OCI-LY1 (cell line): ENCODE measurements at regions not wholly inside any gene's neighbourhood (a gene's known extent, or its start where the extent isn't known, plus 50 kb on each side); places are given as distances from the start of the nearest gene placed in this dataset.

Experiments used
- H2AFZ ChIP-seq: fragments of 200-600 bp; sonication (generic), shearing (Covaris generic); 2 replicates; pipeline ENCODE4 v1.6.0; 2014; ENCODE audit warnings: antibody characterized with exemption, mild to moderate bottlenecking, low read length
- H3F3A ChIP-seq: fragments of 200-600 bp; sonication (generic), shearing (Covaris generic); 2 replicates; pipeline ENCODE4 v1.6.0; 2014; ENCODE audit warnings: mild to moderate bottlenecking, antibody characterized with exemption, low read length, moderate library complexity; ENCODE audit not compliant: insufficient read depth
- H3K27ac ChIP-seq: fragments of 200-600 bp; sonication (generic); 2 replicates; pipeline ENCODE4 v1.5.1; 2014; ENCODE audit warnings: low read length, mixed run types, mild to moderate bottlenecking, low read depth; ENCODE audit not compliant: poor library complexity, severe bottlenecking
- H3K27me3 ChIP-seq: fragments of 200-600 bp; sonication (generic); 2 replicates; pipeline ENCODE4 v1.6.0; 2014; ENCODE audit warnings: antibody characterized with exemption, mild to moderate bottlenecking, low read length, moderate library complexity; ENCODE audit not compliant: insufficient read depth
- H3K36me3 ChIP-seq: fragments of 200-600 bp; sonication (generic); 2 replicates; pipeline ENCODE4 v1.6.1; 2014; ENCODE audit warnings: mild to moderate bottlenecking, antibody characterized with exemption, low read length, moderate library complexity, mixed read lengths; ENCODE audit not compliant: insufficient read depth
- H3K4me1 ChIP-seq: fragments of 200-600 bp; sonication (generic); 2 replicates; pipeline ENCODE4 v1.5.1; 2014; ENCODE audit warnings: mild to moderate bottlenecking, low read length, moderate library complexity; ENCODE audit not compliant: insufficient read depth, severe bottlenecking
- H3K4me2 ChIP-seq: fragments of 200-600 bp; sonication (generic), shearing (Covaris generic); 2 replicates; pipeline ENCODE4 v1.6.1; 2014; ENCODE audit warnings: low read length
- H3K4me3 ChIP-seq: fragments of 200-600 bp; sonication (generic); 2 replicates; pipeline ENCODE4 v1.5.1; 2014; ENCODE audit warnings: low read length, low read depth, mild to moderate bottlenecking, mixed read lengths; ENCODE audit not compliant: poor library complexity, severe bottlenecking
- H3K79me2 ChIP-seq: fragments of 200-600 bp; shearing (Covaris generic); 2 replicates; pipeline ENCODE4 v1.6.1; 2016; ENCODE audit warnings: mixed run types, low read length, mixed read lengths; ENCODE audit not compliant: insufficient read depth
- H3K9ac ChIP-seq: fragments of 200-600 bp; sonication (generic), shearing (Covaris generic); 2 replicates; pipeline ENCODE4 v1.6.1; 2014; ENCODE audit warnings: mild to moderate bottlenecking, low read length, mixed read lengths
- H3K9me2 ChIP-seq: fragments of 200-600 bp; sonication (generic), shearing (Covaris generic); 2 replicates; pipeline ENCODE4 v1.6.1; 2014; ENCODE audit warnings: low read depth, mild to moderate bottlenecking, low read length, mixed read lengths
- H3K9me3 ChIP-seq: fragments of 200-600 bp; shearing (Covaris generic); 2 replicates; pipeline ENCODE4 v1.6.1; 2014; ENCODE audit warnings: low read length, mixed read lengths
- H4K20me1 ChIP-seq: fragments of 200-600 bp; sonication (generic), shearing (Covaris generic); 2 replicates; pipeline ENCODE4 v1.6.0; 2016; ENCODE audit warnings: mild to moderate bottlenecking, low read length; ENCODE audit not compliant: insufficient read depth
- EZH2 ChIP-seq: fragments of 200-600 bp; sonication (generic), shearing (Covaris generic); IDR thresholded peaks from 2 replicates; pipeline ENCODE4 v1.8.0; 2017; ENCODE audit warnings: borderline replicate concordance, mixed run types, mild to moderate bottlenecking, antibody characterized with exemption, low read length, moderate library complexity, mixed read lengths
- TF ChIP-seq, protein P1 (sequence below): fragments of 200-600 bp; sonication (generic), shearing (Covaris generic); IDR thresholded peaks from 2 replicates; pipeline ENCODE4 v1.5.1; 2017; ENCODE audit warnings: mild to moderate bottlenecking, antibody characterized with exemption, low read length, moderate library complexity, mixed read lengths

DNA sequence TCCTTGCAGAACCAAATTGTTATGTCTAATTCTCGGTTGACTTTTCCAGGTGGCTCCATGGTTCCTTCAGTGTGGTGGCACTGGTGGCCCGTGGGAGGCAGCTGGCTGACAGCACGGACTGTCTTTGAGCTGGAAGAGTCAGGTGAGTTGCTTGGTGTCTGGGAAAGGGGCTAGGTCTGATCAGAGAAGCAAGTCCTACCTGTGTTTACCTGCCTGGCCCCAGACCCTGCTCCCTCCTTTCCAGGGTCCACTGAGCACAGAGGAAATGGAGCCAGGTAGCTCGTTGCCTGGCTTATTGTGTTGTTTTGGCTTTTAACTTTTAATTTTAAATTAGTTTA, 111.8 kb downstream of the BANF2 start:
- Histone ChIP-seq H3K9ac (no peak overlapping the region), H3K79me2 (no peaks in the 10 kb centered on the region), H3K36me3 (no peaks in the 10 kb centered on the region), H3K4me2 (no peak overlapping the region), H3F3A (no peaks in the 10 kb centered on the region), H3K27me3 (0 out of 2 replicates have a peak, but pooled peaks cover under 1% of the 10 kb centered on the region), H3K9me3 (no peaks in the 10 kb centered on the region), H3K27ac (no peak overlapping the region), H4K20me1 (no peaks in the 10 kb centered on the region), H3K4me1 (peaks cover 5% of the 10 kb centered on the region), H3K4me3 (no peak overlapping the region), H2AFZ (no peak overlapping the region), H3K9me2 (no peaks in the 10 kb centered on the region)
- TF ChIP-seq, protein P1, sequence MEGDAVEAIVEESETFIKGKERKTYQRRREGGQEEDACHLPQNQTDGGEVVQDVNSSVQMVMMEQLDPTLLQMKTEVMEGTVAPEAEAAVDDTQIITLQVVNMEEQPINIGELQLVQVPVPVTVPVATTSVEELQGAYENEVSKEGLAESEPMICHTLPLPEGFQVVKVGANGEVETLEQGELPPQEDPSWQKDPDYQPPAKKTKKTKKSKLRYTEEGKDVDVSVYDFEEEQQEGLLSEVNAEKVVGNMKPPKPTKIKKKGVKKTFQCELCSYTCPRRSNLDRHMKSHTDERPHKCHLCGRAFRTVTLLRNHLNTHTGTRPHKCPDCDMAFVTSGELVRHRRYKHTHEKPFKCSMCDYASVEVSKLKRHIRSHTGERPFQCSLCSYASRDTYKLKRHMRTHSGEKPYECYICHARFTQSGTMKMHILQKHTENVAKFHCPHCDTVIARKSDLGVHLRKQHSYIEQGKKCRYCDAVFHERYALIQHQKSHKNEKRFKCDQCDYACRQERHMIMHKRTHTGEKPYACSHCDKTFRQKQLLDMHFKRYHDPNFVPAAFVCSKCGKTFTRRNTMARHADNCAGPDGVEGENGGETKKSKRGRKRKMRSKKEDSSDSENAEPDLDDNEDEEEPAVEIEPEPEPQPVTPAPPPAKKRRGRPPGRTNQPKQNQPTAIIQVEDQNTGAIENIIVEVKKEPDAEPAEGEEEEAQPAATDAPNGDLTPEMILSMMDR = no peak
- TF ChIP-seq EZH2 = no peak

DNA sequence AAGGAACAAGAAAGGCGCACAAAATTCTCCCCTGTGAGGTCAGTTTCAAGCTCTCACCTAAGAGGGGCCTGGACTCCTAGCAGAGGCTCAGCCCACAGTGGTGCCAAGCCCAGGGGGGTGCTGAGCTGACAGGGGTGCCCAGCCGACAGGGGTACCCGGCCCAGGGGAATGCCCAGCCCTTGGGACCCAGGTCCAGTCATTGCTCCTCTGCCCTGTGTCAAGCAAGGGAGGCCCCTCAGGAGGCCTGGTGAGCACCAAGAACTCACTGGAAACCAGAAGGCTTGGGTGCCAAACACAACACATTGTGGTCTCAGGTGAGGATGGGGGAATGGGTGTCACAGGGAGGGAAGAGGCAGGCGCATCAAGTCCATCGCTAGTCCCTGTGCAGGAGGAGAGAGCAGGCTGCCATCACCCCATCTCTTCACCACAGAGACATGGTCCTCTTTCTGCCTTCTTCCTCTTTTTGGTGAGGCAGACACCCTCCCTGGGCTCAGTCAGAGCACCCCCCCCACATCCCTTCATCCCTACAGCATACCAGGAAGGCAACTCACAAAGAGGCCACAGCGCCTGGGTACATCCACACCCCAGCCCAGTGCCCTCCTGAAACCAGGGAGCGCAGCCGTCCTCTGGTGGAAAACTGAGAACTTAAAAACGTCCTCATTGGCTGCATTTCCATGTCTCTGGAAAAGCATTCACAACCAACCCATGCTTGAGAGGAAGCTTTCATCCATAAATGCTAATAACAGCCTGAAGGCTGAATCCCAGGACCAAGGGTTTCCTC, 111.3 kb downstream of the BANF2 start:
- H3K4me1 ChIP-seq = peaks cover 5% of the 10 kb centered on the region
- no peak overlapping the region for H3K9ac ChIP-seq
- H2AFZ ChIP-seq = no peak overlapping the region
- no peaks in the 10 kb centered on the region for H3K36me3 ChIP-seq
- H3K9me3 ChIP-seq = no peaks in the 10 kb centered on the region
- no peaks in the 10 kb centered on the region for H3F3A ChIP-seq
- no peaks in the 10 kb centered on the region for H4K20me1 ChIP-seq
- H3K4me2 ChIP-seq = no peak overlapping the region
- no peak overlapping the region for H3K27ac ChIP-seq
- no peaks in the 10 kb centered on the region for H3K9me2 ChIP-seq
- no peaks in the 10 kb centered on the region for H3K27me3 ChIP-seq
- H3K79me2 ChIP-seq = no peaks in the 10 kb centered on the region
- no peak overlapping the region for H3K4me3 ChIP-seq
- TF ChIP-seq EZH2 = no peak

DNA sequence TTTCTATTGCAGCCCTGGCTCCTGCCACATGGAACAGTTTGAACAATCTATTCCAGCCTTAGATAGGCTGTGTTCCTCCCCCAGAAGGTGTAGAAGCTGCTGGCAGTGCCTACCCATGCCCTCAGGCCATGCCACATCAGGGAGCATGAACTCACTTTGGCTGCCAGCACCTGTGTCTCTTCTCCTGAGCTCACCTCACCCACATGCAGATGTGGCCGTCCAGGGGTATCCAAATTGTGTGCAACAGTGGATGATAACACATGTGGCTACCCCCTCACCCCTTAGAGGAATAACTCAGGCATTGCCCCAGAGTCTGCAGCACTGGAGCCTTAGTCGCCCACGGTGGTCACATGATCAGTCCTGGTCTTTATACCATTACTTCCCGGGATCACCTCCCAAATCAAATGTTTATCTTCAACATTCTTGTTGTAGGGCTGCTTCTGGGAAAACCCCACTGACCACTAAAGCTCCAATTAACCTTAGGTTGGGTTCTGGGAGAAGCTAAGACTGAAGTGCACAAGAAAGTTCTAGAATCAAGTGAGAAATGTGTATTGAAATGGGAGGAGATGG, 110.4 kb downstream of the BANF2 start:
- Histone ChIP-seq H3K9me3 (no peaks in the 10 kb centered on the region), H3F3A (no peaks in the 10 kb centered on the region), H2AFZ (no peak overlapping the region), H3K4me2 (no peak overlapping the region), H3K79me2 (no peaks in the 10 kb centered on the region), H4K20me1 (no peaks in the 10 kb centered on the region), H3K36me3 (no peaks in the 10 kb centered on the region), H3K9ac (no peak overlapping the region), H3K9me2 (no peaks in the 10 kb centered on the region), H3K4me1 (peaks cover 5% of the 10 kb centered on the region), H3K4me3 (no peak overlapping the region), H3K27me3 (no peaks in the 10 kb centered on the region), H3K27ac (no peak overlapping the region)
- TF ChIP-seq, protein P1 = no peak
- no peak for TF ChIP-seq EZH2
